Vagina (tissue), 2 donors: ENCODE measurements at regions not wholly inside any gene's neighbourhood (a gene's known extent, or its start where the extent isn't known, plus 50 kb on each side); places are given as distances from the start of the nearest gene placed in this dataset.

ENCODE experiments used
- DNase-seq, 2 donors: peaks; one replicate each; pipeline ENCODE4 v3.0.0-alpha.2; 2017; ENCODE audit errors: extremely low spot score in 2 of 2
- H3K27ac ChIP-seq: fragments of 200-600 bp; sonication (generic); one replicate; pipeline ENCODE4 v1.5.1; 2019
- H3K27me3 ChIP-seq: fragments of 200-600 bp; sonication (generic); one replicate; pipeline ENCODE4 v1.5.1; 2019
- H3K36me3 ChIP-seq, 2 donors: fragments of 200-600 bp; sonication (generic); one replicate each; pipeline ENCODE4 v1.5.1; 2017 to 2019
- H3K4me1 ChIP-seq: fragments of 200-600 bp; sonication (generic); one replicate; pipeline ENCODE4 v1.5.1; 2019
- H3K4me3 ChIP-seq, 2 donors: fragments of 200-600 bp; sonication (generic); 1 replicate in 1 of 2; 2 replicates in 1 of 2; pipeline ENCODE4 v1.5.1; 2016 to 2019
- H3K9me3 ChIP-seq: fragments of 200-600 bp; sonication (generic); one replicate; pipeline ENCODE4 v1.5.1; 2019
- POLR2A ChIP-seq, 2 donors: fragments of 450-650 bp; IDR thresholded peaks; one replicate each; pipeline ENCODE4 v1.6.1; 2017; ENCODE audit warnings: antibody characterized with exemption in 2 of 2, mild to moderate bottlenecking in 2 of 2, moderate library complexity in 2 of 2
- POLR2AphosphoS5 ChIP-seq, 2 donors: sonication (generic); formaldehyde crosslinking; IDR thresholded peaks; one replicate each; pipeline ENCODE4 v1.9.0; 2017; ENCODE audit warnings: antibody characterized with exemption in 2 of 2, mild to moderate bottlenecking in 2 of 2, low read depth in 1 of 2; ENCODE audit not compliant: insufficient read depth in 1 of 2
- intact Hi-C: fragments of 100-400 bp; cut with DNase I; formaldehyde crosslinking; loops from one replicate; pipeline ENCODE4 v1.15.1; 2023
- TF ChIP-seq, protein P1 (sequence below), 3 experiments: fragments of 450-650 bp in 2 of 3; fragments of 200-600 bp in 1 of 3; sonication (generic) in 1 of 3; IDR thresholded peaks; one replicate each; pipeline ENCODE4 v1.5.1; 2017 to 2019; ENCODE audit warnings: antibody characterized with exemption in 3 of 3, mild to moderate bottlenecking in 2 of 3, moderate library complexity in 2 of 3

- no peaks in the 10 kb centered on the region for H3K36me3 ChIP-seq
- TF ChIP-seq, protein P1, sequence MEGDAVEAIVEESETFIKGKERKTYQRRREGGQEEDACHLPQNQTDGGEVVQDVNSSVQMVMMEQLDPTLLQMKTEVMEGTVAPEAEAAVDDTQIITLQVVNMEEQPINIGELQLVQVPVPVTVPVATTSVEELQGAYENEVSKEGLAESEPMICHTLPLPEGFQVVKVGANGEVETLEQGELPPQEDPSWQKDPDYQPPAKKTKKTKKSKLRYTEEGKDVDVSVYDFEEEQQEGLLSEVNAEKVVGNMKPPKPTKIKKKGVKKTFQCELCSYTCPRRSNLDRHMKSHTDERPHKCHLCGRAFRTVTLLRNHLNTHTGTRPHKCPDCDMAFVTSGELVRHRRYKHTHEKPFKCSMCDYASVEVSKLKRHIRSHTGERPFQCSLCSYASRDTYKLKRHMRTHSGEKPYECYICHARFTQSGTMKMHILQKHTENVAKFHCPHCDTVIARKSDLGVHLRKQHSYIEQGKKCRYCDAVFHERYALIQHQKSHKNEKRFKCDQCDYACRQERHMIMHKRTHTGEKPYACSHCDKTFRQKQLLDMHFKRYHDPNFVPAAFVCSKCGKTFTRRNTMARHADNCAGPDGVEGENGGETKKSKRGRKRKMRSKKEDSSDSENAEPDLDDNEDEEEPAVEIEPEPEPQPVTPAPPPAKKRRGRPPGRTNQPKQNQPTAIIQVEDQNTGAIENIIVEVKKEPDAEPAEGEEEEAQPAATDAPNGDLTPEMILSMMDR (IDR thresholded peaks at IDR 0.05) = no peak
- TF ChIP-seq POLR2A (IDR thresholded peaks at IDR 0.05) (no peak), POLR2AphosphoS5 (IDR thresholded peaks at IDR 0.05; ENCODE audit: insufficient read depth in 1 of 2, low read depth in 1 of 2) (no peak)
- H3K27me3 ChIP-seq = no peaks in the 10 kb centered on the region
- H3K4me1 ChIP-seq = no peaks in the 10 kb centered on the region
- H3K27ac ChIP-seq = no peak overlapping the region
- H3K4me3 ChIP-seq = no peak overlapping the region
- DNase-seq = peak in 1 of 2 donors; percentile 60
- intact Hi-C loops = no loop called here
- H3K9me3 ChIP-seq = no peaks in the 10 kb centered on the region
Observed at GRCh38 chr12:131192951-131193350, 239.2 kb downstream of the ADGRD1 start.

DNA sequence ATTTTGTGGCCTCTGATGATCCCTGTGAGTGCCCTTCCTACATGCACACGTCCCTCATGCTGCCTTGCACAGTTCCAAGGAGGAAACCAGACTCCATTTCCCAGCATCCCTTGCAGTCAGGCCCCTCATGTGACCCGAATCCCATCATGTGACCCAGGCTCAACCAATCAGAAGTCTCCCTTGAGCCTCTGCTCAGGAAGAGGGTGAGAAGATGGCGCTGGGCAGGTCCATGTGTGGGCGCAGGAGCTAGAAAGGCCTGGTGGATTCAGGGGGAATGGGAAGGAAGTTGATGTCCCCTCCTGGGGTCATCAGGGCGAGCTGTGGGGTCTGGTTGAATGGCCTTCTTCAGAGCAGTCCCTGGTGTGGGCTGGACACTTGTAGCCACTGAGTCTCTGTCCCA is 240.5 kb downstream of the ADGRD1 start:
- H3K27me3 ChIP-seq = no peaks in the 10 kb centered on the region
- peak in 1 of 2 donors; percentile 49 for DNase-seq

GRCh38 chr12:131195796-131196195 is 242.1 kb downstream of the ADGRD1 start:
- intact Hi-C loops = no loop called here
- DNase-seq = peak in 1 of 2 donors; percentile 77
- TF ChIP-seq POLR2A (IDR thresholded peaks at IDR 0.05) (no peak), POLR2AphosphoS5 (IDR thresholded peaks at IDR 0.05; ENCODE audit: insufficient read depth in 1 of 2, low read depth in 1 of 2) (no peak)
- TF ChIP-seq, protein P1 (IDR thresholded peaks at IDR 0.05) = no peak
- Histone ChIP-seq H3K36me3 (no peaks in the 10 kb centered on the region), H3K9me3 (no peaks in the 10 kb centered on the region), H3K4me3 (no peak overlapping the region), H3K27ac (no peak overlapping the region), H3K4me1 (no peaks in the 10 kb centered on the region), H3K27me3 (no peaks in the 10 kb centered on the region)

More for the DNA sequence above, 240.5 kb downstream of the ADGRD1 start:
- no peaks in the 10 kb centered on the region for H3K9me3 ChIP-seq
- no peaks in the 10 kb centered on the region for H3K4me1 ChIP-seq
- intact Hi-C loops = no loop called here
- TF ChIP-seq POLR2A (IDR thresholded peaks at IDR 0.05) (no peak), POLR2AphosphoS5 (IDR thresholded peaks at IDR 0.05; ENCODE audit: insufficient read depth in 1 of 2, low read depth in 1 of 2) (no peak)
- TF ChIP-seq, protein P1 (IDR thresholded peaks at IDR 0.05) = no peak
- H3K4me3 ChIP-seq = no peak overlapping the region
- H3K36me3 ChIP-seq = no peaks in the 10 kb centered on the region
- H3K27ac ChIP-seq = no peak overlapping the region

GRCh38 chr12:131196220-131196619 is 242.5 kb downstream of the ADGRD1 start:
- H3K4me1 ChIP-seq = no peaks in the 10 kb centered on the region
- H3K4me3 ChIP-seq = no peak overlapping the region
- H3K36me3 ChIP-seq = no peaks in the 10 kb centered on the region
- intact Hi-C loops = no loop called here
- H3K27me3 ChIP-seq = no peaks in the 10 kb centered on the region
- H3K9me3 ChIP-seq = no peaks in the 10 kb centered on the region
- TF ChIP-seq POLR2A (IDR thresholded peaks at IDR 0.05) (no peak), POLR2AphosphoS5 (IDR thresholded peaks at IDR 0.05; ENCODE audit: insufficient read depth in 1 of 2, low read depth in 1 of 2) (no peak)
- TF ChIP-seq, protein P1 (IDR thresholded peaks at IDR 0.05) = no peak
- H3K27ac ChIP-seq = no peak overlapping the region
- DNase-seq = peak in 1 of 2 donors; percentile 27

DNA sequence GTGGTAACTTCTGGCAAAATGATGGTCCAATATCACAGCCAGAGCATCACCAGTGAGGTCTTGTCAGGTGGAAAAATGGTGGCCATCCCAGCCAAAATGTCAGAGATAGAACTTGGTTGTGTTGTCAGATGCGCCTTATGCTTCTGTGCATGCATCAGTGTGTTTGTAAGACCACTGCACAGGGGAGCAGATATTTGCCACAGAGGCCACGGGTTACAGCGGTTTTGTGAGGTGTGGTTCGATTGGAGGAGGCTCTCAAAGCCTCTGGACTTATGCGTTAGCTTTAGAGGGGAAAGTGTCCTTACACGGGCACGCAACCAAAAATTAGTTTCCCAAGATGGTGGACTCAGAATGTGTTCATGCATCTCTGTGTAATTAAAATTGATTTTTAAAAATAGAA is 243.8 kb downstream of the ADGRD1 start:
- TF ChIP-seq, protein P1 (IDR thresholded peaks at IDR 0.05) = no peak
- TF ChIP-seq POLR2AphosphoS5 (IDR thresholded peaks at IDR 0.05; ENCODE audit: insufficient read depth in 1 of 2, low read depth in 1 of 2) (no peak), POLR2A (IDR thresholded peaks at IDR 0.05) (no peak)
- no peak overlapping the region for H3K4me3 ChIP-seq
- intact Hi-C loops = no loop called here
- no peak overlapping the region for H3K27ac ChIP-seq
- no peaks in the 10 kb centered on the region for H3K4me1 ChIP-seq
- no peaks in the 10 kb centered on the region for H3K27me3 ChIP-seq
- peak in 1 of 2 donors; percentile 40 for DNase-seq
- no peaks in the 10 kb centered on the region for H3K36me3 ChIP-seq
- H3K9me3 ChIP-seq = no peaks in the 10 kb centered on the region
